ENCODE measurements at regions not wholly inside any gene's neighbourhood (a gene's known extent, or its start where the extent isn't known, plus 50 kb on each side); places are given as distances from the start of the nearest gene placed in this dataset.

DNA sequence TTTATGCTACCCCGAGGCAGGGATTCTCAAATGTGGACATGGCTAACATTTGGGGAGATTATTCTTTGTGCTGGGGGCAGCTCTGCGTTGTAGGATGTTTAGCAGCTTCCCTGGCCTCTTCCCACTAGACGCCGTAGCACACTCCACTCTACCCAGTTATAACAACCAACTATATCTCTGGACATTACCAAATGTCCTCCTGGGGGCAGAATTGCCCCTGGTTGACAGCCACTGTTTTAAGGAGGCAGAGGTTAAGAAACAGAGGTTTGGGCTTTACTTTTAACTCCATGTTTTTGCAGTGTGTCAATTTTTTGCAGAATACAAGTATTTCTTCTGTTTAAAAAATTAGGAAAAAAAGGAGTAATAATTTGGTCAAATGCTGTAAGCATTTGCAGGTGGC is 56.2 kb upstream of the BMP6 start:
- no TSS peak for BruUV-seq (replicated peaks)
- intact Hi-C loops (cut with micrococcal nuclease; ENCODE audit: unreplicated experiment) = no loop called here

More for the DNA sequence above, 56.2 kb upstream of the BMP6 start:
- ATAC-seq (peak; percentile 50), DNase-seq (ENCODE audit: low spot score) (no peak), FAIRE-seq (no peak)
- Histone ChIP-seq H3K36me3 (replicated peaks in 1 of 2; ENCODE audit: control insufficient read depth in 1 of 2, insufficient read depth in 2 of 2, low read length in 2 of 2) (no peaks in the 10 kb centered on the region), H3K4me2 (ENCODE audit: low read depth, low read length) (no peak overlapping the region), H2AFZ (ENCODE audit: low read length) (no peak overlapping the region), H3K79me2 (ENCODE audit: insufficient read depth, low read length) (no peaks in the 10 kb centered on the region), H3K27ac (ENCODE audit: extremely low read length, insufficient read depth, low read length) (no peak overlapping the region), H3K9me3 (ENCODE audit: low read length) (no peaks in the 10 kb centered on the region), H4K20me1 (ENCODE audit: insufficient read depth, low read length) (no peaks in the 10 kb centered on the region), H3K27me3 (ENCODE audit: control insufficient read depth in 1 of 2, insufficient read depth in 2 of 2, low read length in 2 of 2) (peaks cover 1 to 37% of the 10 kb centered on the region in 2 experiments; a peak in 2 of 5 replicates), H3K4me3 (replicated peaks in 1 of 3; ENCODE audit: insufficient read depth in 1 of 3, low read depth in 2 of 3, low read length in 3 of 3) (no peak overlapping the region), H3K9ac (ENCODE audit: insufficient read depth, low read depth, low read length) (no peak overlapping the region), H3K4me1 (ENCODE audit: insufficient read depth, low read length) (no peaks in the 10 kb centered on the region)
- peak; percentile 42; the same call in 1 of the 2 replicates for TF ChIP-seq STAG1 (CRISPR knock-in tag; IDR thresholded peaks at IDR 0.05)
- TF ChIP-seq, protein P1, sequence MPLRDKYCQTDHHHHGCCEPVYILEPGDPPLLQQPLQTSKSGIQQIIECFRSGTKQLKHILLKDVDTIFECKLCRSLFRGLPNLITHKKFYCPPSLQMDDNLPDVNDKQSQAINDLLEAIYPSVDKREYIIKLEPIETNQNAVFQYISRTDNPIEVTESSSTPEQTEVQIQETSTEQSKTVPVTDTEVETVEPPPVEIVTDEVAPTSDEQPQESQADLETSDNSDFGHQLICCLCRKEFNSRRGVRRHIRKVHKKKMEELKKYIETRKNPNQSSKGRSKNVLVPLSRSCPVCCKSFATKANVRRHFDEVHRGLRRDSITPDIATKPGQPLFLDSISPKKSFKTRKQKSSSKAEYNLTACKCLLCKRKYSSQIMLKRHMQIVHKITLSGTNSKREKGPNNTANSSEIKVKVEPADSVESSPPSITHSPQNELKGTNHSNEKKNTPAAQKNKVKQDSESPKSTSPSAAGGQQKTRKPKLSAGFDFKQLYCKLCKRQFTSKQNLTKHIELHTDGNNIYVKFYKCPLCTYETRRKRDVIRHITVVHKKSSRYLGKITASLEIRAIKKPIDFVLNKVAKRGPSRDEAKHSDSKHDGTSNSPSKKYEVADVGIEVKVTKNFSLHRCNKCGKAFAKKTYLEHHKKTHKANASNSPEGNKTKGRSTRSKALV (CRISPR knock-in tag; IDR thresholded peaks at IDR 0.05) = no peak
- TF ChIP-seq, protein P2, sequence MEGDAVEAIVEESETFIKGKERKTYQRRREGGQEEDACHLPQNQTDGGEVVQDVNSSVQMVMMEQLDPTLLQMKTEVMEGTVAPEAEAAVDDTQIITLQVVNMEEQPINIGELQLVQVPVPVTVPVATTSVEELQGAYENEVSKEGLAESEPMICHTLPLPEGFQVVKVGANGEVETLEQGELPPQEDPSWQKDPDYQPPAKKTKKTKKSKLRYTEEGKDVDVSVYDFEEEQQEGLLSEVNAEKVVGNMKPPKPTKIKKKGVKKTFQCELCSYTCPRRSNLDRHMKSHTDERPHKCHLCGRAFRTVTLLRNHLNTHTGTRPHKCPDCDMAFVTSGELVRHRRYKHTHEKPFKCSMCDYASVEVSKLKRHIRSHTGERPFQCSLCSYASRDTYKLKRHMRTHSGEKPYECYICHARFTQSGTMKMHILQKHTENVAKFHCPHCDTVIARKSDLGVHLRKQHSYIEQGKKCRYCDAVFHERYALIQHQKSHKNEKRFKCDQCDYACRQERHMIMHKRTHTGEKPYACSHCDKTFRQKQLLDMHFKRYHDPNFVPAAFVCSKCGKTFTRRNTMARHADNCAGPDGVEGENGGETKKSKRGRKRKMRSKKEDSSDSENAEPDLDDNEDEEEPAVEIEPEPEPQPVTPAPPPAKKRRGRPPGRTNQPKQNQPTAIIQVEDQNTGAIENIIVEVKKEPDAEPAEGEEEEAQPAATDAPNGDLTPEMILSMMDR (CRISPR knock-in tag; IDR thresholded peaks at IDR 0.05) = peak; percentile 26; the same call in 1 of the 2 replicates
- no peak for TF ChIP-seq HNRNPK (IDR thresholded peaks at IDR 0.05; ENCODE audit: low read depth, low read length, poor library complexity, severe bottlenecking)
- TF ChIP-seq HNRNPUL1 (IDR thresholded peaks at IDR 0.05; ENCODE audit: low read depth, low read length) = no peak
- no peak for TF ChIP-seq ZNF180 (CRISPR knock-in tag; IDR thresholded peaks at IDR 0.05; ENCODE audit: borderline replicate concordance, low read depth)
- ChIA-PET CTCF (ENCODE audit: low intra/inter-chr PET ratio, low total read pairs) (no interaction called here), POLR2A (no interaction called here)
- 31% methylated on average over 4 of the region's 4 CpGs for WGBS (ENCODE audit: low lambda C conversion rate)
- in situ Hi-C loops (cut with HindIII; ENCODE audit: extremely low pct_ligation_motif_present, low pct_unique_long_range_greater_than_20kb) = no loop called here
